Ishikawa (cell line): ENCODE measurements at regions not wholly inside any gene's neighbourhood (a gene's known extent, or its start where the extent isn't known, plus 50 kb on each side); places are given as distances from the start of the nearest gene placed in this dataset.

Experiments
- EGR1 ChIP-seq: IDR thresholded peaks from 2 replicates; pipeline ENCODE4 v1.6.1; 2012
- EP300 ChIP-seq: IDR thresholded peaks from 2 replicates; pipeline ENCODE4 v1.6.1; 2012; ENCODE audit warnings: borderline replicate concordance
- TCF12 ChIP-seq: IDR thresholded peaks from 2 replicates; pipeline ENCODE4 v1.6.1; 2012; ENCODE audit warnings: low read depth
- TF ChIP-seq, protein P1 (sequence below): IDR thresholded peaks from 2 replicates; pipeline ENCODE4 v1.6.1; 2012; ENCODE audit warnings: low read depth, mild to moderate bottlenecking

GRCh38 chr22:48640890-48641841 lies 1186.5 kb downstream of the BRD1 start:
- TF ChIP-seq EGR1 (no peak), EP300 (no peak), TCF12 (no peak)
- TF ChIP-seq, protein P1, sequence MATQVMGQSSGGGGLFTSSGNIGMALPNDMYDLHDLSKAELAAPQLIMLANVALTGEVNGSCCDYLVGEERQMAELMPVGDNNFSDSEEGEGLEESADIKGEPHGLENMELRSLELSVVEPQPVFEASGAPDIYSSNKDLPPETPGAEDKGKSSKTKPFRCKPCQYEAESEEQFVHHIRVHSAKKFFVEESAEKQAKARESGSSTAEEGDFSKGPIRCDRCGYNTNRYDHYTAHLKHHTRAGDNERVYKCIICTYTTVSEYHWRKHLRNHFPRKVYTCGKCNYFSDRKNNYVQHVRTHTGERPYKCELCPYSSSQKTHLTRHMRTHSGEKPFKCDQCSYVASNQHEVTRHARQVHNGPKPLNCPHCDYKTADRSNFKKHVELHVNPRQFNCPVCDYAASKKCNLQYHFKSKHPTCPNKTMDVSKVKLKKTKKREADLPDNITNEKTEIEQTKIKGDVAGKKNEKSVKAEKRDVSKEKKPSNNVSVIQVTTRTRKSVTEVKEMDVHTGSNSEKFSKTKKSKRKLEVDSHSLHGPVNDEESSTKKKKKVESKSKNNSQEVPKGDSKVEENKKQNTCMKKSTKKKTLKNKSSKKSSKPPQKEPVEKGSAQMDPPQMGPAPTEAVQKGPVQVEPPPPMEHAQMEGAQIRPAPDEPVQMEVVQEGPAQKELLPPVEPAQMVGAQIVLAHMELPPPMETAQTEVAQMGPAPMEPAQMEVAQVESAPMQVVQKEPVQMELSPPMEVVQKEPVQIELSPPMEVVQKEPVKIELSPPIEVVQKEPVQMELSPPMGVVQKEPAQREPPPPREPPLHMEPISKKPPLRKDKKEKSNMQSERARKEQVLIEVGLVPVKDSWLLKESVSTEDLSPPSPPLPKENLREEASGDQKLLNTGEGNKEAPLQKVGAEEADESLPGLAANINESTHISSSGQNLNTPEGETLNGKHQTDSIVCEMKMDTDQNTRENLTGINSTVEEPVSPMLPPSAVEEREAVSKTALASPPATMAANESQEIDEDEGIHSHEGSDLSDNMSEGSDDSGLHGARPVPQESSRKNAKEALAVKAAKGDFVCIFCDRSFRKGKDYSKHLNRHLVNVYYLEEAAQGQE, result no peak
